ENCODE measurements at regions not wholly inside any gene's neighbourhood (a gene's known extent, or its start where the extent isn't known, plus 50 kb on each side); places are given as distances from the start of the nearest gene placed in this dataset.

GRCh38 chr16:59355704-59356103, 621.6 kb upstream of the GOT2 start (continued):
- TF ChIP-seq HOXB13 (CRISPR knock-in tag; IDR thresholded peaks at IDR 0.05; ENCODE audit: low read depth), result no peak
- no peak for TF ChIP-seq PBX3 (IDR thresholded peaks at IDR 0.05)
- TF ChIP-seq CHD2 (IDR thresholded peaks at IDR 0.05; ENCODE audit: low read length, partially characterized antibody), result no peak
- no peak for TF ChIP-seq CBX8 (IDR thresholded peaks at IDR 0.05)

GRCh38 chr16:59351305-59351903, 617.3 kb upstream of the GOT2 start:
- H3K4me2 ChIP-seq, result no peak overlapping the region
- TF ChIP-seq RFX5 (IDR thresholded peaks at IDR 0.05), result no peak
- no peak overlapping the region for H3K4me3 ChIP-seq
- POLR2A ChIA-PET, result no interaction called here
- CTCF ChIA-PET, result interaction anchor here (1.0 kb wide), 1 partner anchor 11 kb away, joined by 3 read pairs; no protein-coding TSS in a partner anchor
- H3K27ac ChIP-seq, result no peak overlapping the region
- H3K4me1 ChIP-seq, result peaks cover 5% of the 10 kb centered on the region; the same call in 1 of the 3 replicates
- 0 out of 3 replicates have a peak, but pooled peaks cover 4% of the 10 kb centered on the region for H3K9me3 ChIP-seq
- no peak for DNase-seq (ENCODE audit: low read depth in 1 of 2, low spot score in 1 of 2)
- ATAC-seq, result no peak
- 80% methylated on average over 6 of the region's 6 CpGs for WGBS (ENCODE audit: missing lambda C conversion rate)
- FAIRE-seq, result no peak

- Histone ChIP-seq H3K4me3 (no peak overlapping the region), H3K27ac (no peak overlapping the region), H3K9me3 (0 out of 3 replicates have a peak, but pooled peaks cover 4% of the 10 kb centered on the region), H3K4me1 (no peaks in the 10 kb centered on the region; the same call in 2 of the 3 replicates), H3K4me2 (no peak overlapping the region)
- no peak for DNase-seq (ENCODE audit: low read depth in 1 of 2, low spot score in 1 of 2)
- 77% methylated on average over 2 of the region's 2 CpGs for WGBS (ENCODE audit: missing lambda C conversion rate)
- ChIA-PET POLR2A (no interaction called here), CTCF (no interaction called here)
- ATAC-seq, result no peak
- TF ChIP-seq CBX8 (IDR thresholded peaks at IDR 0.05) (no peak), RARB (CRISPR knock-in tag; IDR thresholded peaks at IDR 0.05) (no peak), FOSB (CRISPR knock-in tag; IDR thresholded peaks at IDR 0.05) (no peak), ELK1 (IDR thresholded peaks at IDR 0.05; ENCODE audit: low read depth, low read length) (no peak), HMGXB4 (CRISPR knock-in tag; IDR thresholded peaks at IDR 0.05; ENCODE audit: borderline replicate concordance) (no peak), FOXS1 (CRISPR knock-in tag; IDR thresholded peaks at IDR 0.05) (no peak), HOXB5 (CRISPR knock-in tag; IDR thresholded peaks at IDR 0.05) (no peak), ZNF302 (CRISPR knock-in tag; IDR thresholded peaks at IDR 0.05) (no peak), USF2 (IDR thresholded peaks at IDR 0.05) (no peak), NPAS2 (CRISPR knock-in tag; IDR thresholded peaks at IDR 0.05; ENCODE audit: borderline replicate concordance) (no peak), PHF8 (IDR thresholded peaks at IDR 0.05; ENCODE audit: borderline replicate concordance, low read depth) (no peak), POLR2AphosphoS2 (conservative IDR thresholded peaks at IDR 0.05; ENCODE audit: low read length) (no peak), HOXB13 (CRISPR knock-in tag; IDR thresholded peaks at IDR 0.05; ENCODE audit: low read depth) (no peak), GATA3 (IDR thresholded peaks at IDR 0.05; ENCODE audit: borderline replicate concordance) (no peak), NR3C1 (IDR thresholded peaks at IDR 0.05) (no peak), MAFK (IDR thresholded peaks at IDR 0.05; ENCODE audit: partially characterized antibody) (no peak), HEYL (CRISPR knock-in tag; IDR thresholded peaks at IDR 0.05) (no peak), HDAC2 (IDR thresholded peaks at IDR 0.05) (no peak), HES2 (IDR thresholded peaks at IDR 0.05) (no peak), SREBF2 (IDR thresholded peaks at IDR 0.05) (no peak)
- FAIRE-seq, result no peak
Measured at GRCh38 chr16:59350670-59351069, 616.6 kb upstream of the GOT2 start.
